A549 (cell line): ENCODE measurements at regions not wholly inside any gene's neighbourhood (a gene's known extent, or its start where the extent isn't known, plus 50 kb on each side); places are given as distances from the start of the nearest gene placed in this dataset.

Experiments used
- CTCF ChIP-seq: fragments of >200 bp; sonication (Bioruptor Twin); formaldehyde crosslinking; IDR thresholded peaks from 3 replicates; pipeline ENCODE4 v1.5.1; 2016
- EHMT2 ChIP-seq: fragments of 200-600 bp; sonication (generic); IDR thresholded peaks from 2 replicates; pipeline ENCODE4 v1.6.1; 2016; ENCODE audit warnings: antibody characterized with exemption, low read depth, mild to moderate bottlenecking, moderate library complexity
- FOXS1 ChIP-seq: fragments of 250-450 bp; sonication (Bioruptor Pico); IDR thresholded peaks from 2 replicates; pipeline ENCODE4 v1.5.0; 2020; ENCODE audit warnings: mild to moderate bottlenecking, moderate library complexity
- HMGXB4 ChIP-seq: fragments of 250-450 bp; sonication (Bioruptor Pico); IDR thresholded peaks from 2 replicates; pipeline ENCODE4 v1.5.0; 2021; ENCODE audit warnings: mild to moderate bottlenecking, moderate library complexity, borderline replicate concordance
- KDM5A ChIP-seq: fragments of 200-600 bp; sonication (generic); IDR thresholded peaks from 2 replicates; pipeline ENCODE4 v1.6.1; 2016; ENCODE audit warnings: antibody characterized with exemption, mild to moderate bottlenecking
- NR3C1 ChIP-seq: fragments of >200 bp; sonication (Bioruptor Twin); formaldehyde crosslinking; IDR thresholded peaks from 3 replicates; pipeline ENCODE4 v1.6.1; 2017
- PHF8 ChIP-seq: fragments of 200-600 bp; sonication (generic); IDR thresholded peaks from 2 replicates; pipeline ENCODE4 v1.6.1; 2016; ENCODE audit warnings: low read depth, mild to moderate bottlenecking, antibody characterized with exemption, moderate library complexity, borderline replicate concordance
- POLR2A ChIP-seq: IDR thresholded peaks from 2 replicates; pipeline ENCODE4 v1.6.1; 2012; ENCODE audit warnings: mild to moderate bottlenecking, low read length
- RCOR1 ChIP-seq: fragments of 150-350 bp; IDR thresholded peaks from 2 replicates; pipeline ENCODE4 v1.6.1; 2014; ENCODE audit warnings: antibody characterized with exemption, low read length, low read depth
- REST ChIP-seq: fragments of 200-600 bp; sonication (generic); IDR thresholded peaks from 2 replicates; pipeline ENCODE4 v1.6.1; 2016; ENCODE audit warnings: antibody characterized with exemption, mild to moderate bottlenecking, moderate library complexity
- SMC3 ChIP-seq: fragments of >200 bp; sonication (Bioruptor Twin); formaldehyde crosslinking; IDR thresholded peaks from 3 replicates; pipeline ENCODE4 v1.6.1; 2018; ENCODE audit warnings: inconsistent platforms
- ZFP36 ChIP-seq: fragments of 450-650 bp; IDR thresholded peaks from 2 replicates; pipeline ENCODE4 v1.6.1; 2014; ENCODE audit warnings: borderline replicate concordance; ENCODE audit not compliant: partially characterized antibody
- ZNF302 ChIP-seq: fragments of 250-450 bp; sonication (Bioruptor Pico); IDR thresholded peaks from 2 replicates; pipeline ENCODE4 v1.9.0; 2021; ENCODE audit warnings: inconsistent platforms, mild to moderate bottlenecking, moderate library complexity

- TF ChIP-seq CTCF = no peak
- no peak for TF ChIP-seq REST
- no peak for TF ChIP-seq POLR2A
- no peak for TF ChIP-seq FOXS1 (CRISPR knock-in tag)
- no peak for TF ChIP-seq ZFP36
- TF ChIP-seq HMGXB4 (CRISPR knock-in tag) = no peak
- TF ChIP-seq KDM5A = no peak
- no peak for TF ChIP-seq RCOR1
- no peak for TF ChIP-seq PHF8
- no peak for TF ChIP-seq NR3C1
- TF ChIP-seq ZNF302 (CRISPR knock-in tag) = no peak
- TF ChIP-seq SMC3 = no peak
- TF ChIP-seq EHMT2 = no peak
These were observed 94.2 kb upstream of the CDK1 start for GRCh38 chr10:60684091-60684490.
